GM21360 (cell line): ENCODE measurements at regions not wholly inside any gene's neighbourhood (a gene's known extent, or its start where the extent isn't known, plus 50 kb on each side); places are given as distances from the start of the nearest gene placed in this dataset.

Experiments
- ATAC-seq: cut with Tn5 transposase; IDR thresholded peaks from one replicate; pipeline ENCODE4 v1.9.1; 2021; ENCODE audit warnings: mild to moderate bottlenecking, moderate library complexity; ENCODE audit not compliant: unreplicated experiment

DNA sequence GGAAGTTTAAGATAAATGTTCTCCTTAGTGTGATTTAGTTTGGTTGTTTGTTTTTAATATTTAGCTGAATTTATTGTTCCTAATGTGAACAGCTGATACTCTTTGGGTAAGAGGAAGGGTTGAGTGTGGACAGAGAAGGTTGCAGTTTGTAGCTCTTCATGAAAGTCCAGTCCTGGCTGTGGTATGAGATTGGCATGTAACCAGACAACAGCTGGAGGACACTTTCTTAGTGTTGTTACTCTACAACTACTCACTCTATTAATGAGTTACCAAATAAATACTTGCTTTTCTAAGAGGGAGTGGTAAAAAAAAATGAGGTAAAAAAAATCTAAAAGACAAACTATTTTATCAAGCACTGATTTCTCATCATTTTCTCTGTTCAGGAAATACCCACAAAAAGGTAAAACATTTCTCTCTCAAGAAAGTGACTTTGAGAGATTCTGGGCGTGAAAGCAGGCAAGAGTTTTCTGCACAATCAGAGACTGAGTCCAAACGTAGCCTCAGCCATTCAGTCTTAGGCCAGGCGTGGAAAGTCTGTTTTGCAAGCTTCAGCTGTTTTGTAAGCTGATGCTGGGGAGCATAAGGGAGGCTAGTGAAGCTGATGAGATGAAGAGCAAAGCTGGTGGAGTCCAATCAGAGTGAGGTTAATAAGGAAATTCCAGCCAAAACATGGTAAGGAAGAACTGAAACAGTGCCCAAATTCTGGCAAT is 138.5 kb upstream of the ARPP21 start:
- no peak for ATAC-seq

GRCh38 chr3:35502699-35503098 is 136.6 kb upstream of the ARPP21 start:
- ATAC-seq = no peak

GRCh38 chr3:35505181-35505580 is 134.1 kb upstream of the ARPP21 start:
- ATAC-seq = no peak

DNA sequence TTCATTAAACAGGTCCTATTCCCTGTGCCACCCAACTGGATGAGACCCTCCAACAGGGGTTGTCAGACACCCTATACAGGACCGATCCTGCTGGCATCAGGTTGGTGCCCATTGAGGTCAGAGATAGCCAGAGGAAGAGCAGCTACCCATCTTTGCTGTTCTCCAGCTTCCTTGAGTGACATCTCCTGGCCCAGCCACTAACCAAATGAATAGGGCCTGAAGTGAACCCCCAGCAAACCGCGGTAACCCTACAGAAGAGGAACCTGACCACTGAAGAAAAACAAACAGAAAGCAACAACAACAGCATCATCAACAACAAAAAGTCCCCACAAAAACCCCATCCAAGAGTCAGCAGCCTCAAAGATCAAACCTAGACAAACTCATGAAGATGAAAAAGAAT is 133.6 kb upstream of the ARPP21 start:
- no peak for ATAC-seq

DNA sequence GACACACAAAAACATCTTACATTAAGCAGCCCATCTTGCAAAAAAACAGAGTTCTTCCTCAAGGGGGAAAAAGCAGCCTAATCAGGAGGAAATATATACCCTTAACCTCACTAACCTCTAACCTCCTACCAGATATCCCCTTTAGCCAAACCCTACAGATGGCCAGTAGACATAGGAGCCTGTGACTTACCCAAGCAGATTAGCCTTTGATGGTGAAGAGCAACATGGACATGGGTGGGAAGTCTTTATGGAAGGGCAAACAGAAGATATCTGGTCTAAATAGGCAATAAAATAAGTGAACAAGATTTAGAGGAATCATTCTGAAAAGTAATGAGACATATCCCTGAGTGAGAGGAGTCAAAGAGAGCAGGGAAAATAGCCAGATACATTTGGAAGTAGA is 119.4 kb upstream of the ARPP21 start:
- no peak for ATAC-seq

DNA sequence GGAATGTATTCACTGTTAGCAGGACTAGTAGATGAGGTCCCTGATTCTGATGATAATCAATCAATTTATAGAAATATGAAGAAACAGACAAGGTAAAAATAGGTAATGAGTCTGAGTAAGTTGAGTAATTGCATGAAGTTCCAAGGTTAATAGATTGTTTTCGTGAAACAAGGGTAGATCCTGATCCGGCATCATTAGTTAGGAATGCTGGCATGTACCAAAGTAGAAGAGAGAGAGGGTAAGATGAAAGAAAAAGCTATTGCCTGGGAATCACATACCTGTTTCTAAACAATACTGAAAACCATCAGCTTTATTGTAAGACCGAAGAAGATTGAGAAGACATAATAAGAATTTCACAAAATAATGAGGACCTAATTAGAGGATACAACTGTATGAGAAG is 118.1 kb upstream of the ARPP21 start:
- no peak for ATAC-seq

DNA sequence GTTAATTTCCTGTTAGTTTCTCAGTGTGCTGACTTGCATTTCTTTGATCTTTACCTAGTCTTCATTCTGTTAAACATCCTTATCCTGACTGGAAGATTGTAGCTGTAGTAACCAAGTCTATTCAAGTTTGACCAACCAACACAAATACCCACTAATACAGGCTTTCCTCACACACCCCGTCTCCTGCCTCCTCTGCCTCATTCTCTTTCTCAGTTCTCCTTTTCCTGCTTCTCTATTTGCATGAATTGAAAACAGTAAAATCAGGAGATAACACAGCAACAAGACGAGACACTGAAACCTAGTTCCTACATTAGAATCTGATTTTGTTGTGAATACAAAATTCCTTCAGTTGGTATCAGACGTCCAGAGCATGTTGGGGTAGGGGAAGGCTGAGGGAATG is 116.9 kb upstream of the ARPP21 start:
- ATAC-seq = no peak

DNA sequence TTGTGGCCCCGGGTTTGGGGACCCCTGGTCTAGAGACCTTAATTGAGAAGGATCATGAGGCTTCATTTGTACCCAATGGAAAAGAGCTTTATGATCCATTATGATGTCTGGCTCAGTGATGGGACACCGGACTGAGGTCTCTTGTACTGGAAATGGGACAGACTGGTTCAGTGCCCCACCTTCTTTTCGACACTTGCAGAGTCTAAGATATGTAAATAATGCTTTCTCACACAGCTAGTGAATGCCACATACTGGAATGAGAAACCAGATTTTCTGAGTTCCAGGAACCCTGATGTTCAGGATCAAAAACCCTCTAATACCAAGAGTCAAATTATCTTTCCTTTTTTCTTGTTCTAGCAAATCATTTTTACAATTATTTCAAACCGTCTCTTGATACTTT is 116.3 kb upstream of the ARPP21 start:
- ATAC-seq = no peak

DNA sequence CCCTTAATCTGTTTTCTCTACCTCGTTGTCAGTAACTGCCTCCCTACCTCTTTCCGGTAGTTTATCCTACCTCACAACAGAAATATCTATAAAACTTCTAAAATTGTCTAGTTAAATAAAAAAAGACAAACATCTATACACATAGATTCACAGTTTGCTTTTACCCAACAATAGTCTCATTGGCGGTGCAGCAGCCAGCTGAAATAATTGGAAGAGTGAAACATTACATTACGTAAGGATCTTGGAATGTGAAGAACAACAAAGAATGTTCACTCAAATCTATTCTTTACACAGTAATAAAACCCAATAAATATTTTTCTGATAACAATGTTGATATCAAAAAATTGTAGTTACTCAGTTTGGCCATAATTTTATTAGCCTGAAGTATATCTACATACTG is 115.5 kb upstream of the ARPP21 start:
- ATAC-seq = no peak

DNA sequence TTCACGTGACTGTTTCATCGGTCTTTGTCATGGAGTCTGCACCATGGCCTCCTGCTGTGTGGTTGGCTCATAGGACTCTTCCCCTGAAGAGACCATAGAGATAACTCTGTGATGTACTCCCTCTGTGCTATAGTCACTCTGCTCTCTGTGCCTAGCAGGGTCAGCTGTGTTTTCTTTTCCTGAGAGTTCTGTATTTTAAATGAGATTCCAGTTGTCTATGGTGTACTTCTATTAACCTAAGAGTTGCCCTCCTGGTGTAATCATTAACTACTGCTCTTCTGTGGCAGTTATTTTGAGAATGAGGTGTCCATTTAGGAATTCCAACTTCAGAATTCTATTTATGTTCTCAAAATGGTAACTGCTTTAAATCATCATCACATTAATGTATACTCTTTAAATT is 114.5 kb upstream of the ARPP21 start:
- ATAC-seq = no peak

DNA sequence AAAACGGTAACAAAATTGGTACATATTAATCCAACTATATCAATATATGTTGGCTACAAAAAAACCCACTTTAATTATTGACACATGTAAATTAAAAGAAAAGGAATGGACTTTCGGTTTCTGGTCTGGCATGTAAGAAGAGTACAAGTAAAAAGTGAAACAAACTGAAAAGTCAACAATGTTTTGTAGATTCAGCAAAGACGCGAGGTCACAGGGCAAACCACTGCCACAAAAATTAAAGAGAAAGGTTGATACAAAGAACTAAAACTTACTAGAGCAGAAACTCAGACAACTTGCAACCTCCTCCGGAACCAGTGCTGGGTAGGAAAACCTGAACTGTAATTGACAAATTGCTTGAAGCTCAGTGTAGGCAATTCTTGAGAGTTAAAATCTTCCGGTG is 110.6 kb upstream of the ARPP21 start:
- ATAC-seq = no peak

GRCh38 chr3:35529337-35529736 is 110.0 kb upstream of the ARPP21 start:
- ATAC-seq = no peak

DNA sequence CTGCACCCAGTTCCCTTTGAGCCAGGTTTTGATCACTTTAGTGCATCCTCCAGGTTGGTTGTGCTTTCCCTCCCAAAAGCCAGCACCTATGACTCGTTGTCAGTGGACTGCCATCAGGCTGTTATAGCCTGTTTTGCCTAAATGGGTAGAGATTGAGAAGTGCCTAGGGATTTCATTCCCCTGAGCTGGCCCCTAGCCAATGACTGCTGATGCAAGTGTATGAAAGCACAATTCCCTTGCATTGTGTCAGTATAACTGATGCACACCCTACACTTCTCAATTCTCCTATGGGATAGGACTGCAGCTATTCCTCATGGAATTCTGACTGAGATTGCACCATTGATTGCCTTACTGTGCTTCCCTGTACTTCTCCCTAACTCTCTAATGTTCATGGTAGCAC is 102.1 kb upstream of the ARPP21 start:
- ATAC-seq = no peak

DNA sequence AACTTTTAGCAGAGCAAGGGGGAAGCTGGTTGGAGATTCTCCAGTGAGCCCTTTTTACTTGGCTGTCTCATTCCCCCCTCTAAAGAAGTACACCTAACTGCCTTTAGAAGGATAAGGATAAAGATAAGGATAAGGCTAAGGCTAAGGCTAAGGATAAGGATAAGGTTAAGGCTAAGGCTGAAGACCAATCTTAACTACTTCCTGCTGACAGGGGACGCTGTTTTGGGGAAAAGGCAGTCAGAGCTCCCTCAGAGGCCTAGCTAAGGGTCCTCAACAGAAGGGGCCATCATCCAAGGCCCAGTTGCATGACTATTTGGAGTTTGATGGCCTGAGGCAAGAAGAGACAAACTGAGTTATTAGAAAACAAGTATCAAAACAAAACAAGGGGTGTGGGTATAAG is 94.3 kb upstream of the ARPP21 start:
- ATAC-seq = no peak

GRCh38 chr3:35549690-35550089 is 89.6 kb upstream of the ARPP21 start:
- no peak for ATAC-seq

GRCh38 chr3:35562141-35562540 is 77.2 kb upstream of the ARPP21 start:
- ATAC-seq = no peak

DNA sequence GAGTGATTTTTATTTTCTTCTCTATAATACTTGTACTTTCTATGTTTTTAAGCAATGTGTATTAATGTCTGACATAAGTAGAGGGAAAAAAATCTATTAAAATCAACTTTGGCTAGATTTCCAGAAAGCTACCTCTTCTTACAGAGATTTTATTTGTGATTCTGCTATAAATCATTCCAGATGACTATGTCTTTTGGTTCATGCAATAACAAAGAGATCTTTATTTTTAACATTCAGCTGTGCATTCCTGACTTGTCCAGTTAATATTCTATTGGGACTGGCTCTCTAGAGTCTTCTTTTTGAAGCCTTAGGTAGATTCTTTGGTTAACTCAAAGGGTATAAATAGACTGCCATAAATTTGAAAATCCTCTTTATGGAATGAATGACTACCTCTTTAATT is 74.3 kb upstream of the ARPP21 start:
- no peak for ATAC-seq
